GM20000 (cell line): ENCODE measurements at regions not wholly inside any gene's neighbourhood (a gene's known extent, or its start where the extent isn't known, plus 50 kb on each side); places are given as distances from the start of the nearest gene placed in this dataset.

ENCODE experiments used
- DNase-seq: peaks from one replicate; pipeline ENCODE4 v3.0.0; 2012; ENCODE audit warnings: low spot score
- TF ChIP-seq, protein P1 (sequence below): IDR thresholded peaks from 2 replicates; pipeline ENCODE4 v1.5.1; 2012; ENCODE audit warnings: mild to moderate bottlenecking, control low read depth; ENCODE audit errors: extremely low read depth, missing control alignments

DNA sequence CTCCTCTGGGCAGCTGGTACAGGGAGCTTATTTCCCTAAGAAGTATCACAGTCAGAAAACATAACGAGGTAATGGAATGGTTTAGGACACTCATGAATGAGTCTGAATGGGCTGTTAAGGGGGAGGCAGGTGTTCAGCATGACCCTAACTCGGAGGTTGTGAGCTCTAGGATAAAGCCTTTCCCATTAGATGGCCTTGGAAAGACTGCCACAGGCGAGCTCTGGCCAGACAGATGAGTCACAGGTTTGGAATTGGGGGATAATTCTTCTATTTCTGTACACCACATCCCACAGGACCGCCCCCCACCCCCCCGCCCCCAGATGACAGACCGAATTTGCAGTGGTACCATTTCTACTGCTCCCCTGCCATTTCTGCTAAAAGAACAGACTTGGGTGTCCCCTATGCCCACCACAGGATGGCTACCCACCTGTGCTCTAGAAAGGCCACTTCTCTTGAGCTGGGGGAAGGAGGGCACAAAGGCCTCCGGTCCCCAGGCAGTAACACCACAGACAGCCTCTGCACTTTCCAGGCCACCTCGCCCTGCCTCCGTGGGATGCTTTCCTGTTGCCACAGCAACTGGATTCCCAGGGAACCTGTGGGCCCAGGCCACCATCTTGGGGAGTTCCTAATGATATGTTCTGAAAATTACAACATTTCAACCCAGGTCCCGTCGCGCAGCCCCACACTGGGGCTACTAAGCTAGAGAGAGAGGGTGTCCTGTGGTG lies 76.7 kb downstream of the TRIM29 start:
- no peak for DNase-seq
- TF ChIP-seq, protein P1, sequence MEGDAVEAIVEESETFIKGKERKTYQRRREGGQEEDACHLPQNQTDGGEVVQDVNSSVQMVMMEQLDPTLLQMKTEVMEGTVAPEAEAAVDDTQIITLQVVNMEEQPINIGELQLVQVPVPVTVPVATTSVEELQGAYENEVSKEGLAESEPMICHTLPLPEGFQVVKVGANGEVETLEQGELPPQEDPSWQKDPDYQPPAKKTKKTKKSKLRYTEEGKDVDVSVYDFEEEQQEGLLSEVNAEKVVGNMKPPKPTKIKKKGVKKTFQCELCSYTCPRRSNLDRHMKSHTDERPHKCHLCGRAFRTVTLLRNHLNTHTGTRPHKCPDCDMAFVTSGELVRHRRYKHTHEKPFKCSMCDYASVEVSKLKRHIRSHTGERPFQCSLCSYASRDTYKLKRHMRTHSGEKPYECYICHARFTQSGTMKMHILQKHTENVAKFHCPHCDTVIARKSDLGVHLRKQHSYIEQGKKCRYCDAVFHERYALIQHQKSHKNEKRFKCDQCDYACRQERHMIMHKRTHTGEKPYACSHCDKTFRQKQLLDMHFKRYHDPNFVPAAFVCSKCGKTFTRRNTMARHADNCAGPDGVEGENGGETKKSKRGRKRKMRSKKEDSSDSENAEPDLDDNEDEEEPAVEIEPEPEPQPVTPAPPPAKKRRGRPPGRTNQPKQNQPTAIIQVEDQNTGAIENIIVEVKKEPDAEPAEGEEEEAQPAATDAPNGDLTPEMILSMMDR = no peak

DNA sequence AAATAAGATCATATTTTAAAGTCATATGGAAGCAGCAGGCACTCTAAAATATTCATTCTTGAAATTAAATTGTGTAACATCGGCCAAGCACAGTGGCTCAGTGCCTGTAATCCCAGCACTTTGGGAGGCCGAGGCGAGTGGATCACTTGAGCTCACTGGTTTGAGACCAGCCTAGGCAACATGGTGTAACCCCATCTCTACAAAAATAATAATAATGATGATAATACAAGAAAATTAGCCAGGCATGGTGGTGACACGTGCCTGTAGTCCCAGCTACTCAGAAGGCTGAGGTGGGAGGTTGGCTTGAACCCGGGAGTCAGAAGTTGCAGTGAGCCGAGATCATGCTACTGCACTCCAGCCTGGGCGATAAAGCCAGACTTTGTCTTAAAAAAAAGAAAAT lies 77.4 kb downstream of the TRIM29 start:
- DNase-seq = no peak
- TF ChIP-seq, protein P1 = no peak

DNA sequence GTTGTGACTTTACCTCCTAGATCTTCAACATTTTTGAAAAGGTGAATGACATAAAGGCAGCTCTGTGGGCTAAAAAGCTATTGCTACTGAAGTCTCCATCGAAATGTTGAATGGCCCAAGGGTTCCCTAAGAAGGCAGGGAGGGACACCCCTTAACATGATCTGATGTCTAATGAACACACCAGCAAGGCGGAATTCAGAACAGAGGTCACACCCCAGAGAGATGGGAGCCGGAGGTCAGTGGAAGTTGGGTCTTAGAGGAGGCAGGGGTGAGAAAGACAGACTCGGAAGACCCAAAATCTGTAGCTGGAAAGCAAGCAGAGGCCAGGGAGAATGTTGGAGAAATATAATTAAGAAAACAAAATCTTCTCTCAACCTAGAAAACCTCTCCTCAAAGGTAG lies 79.0 kb downstream of the TRIM29 start:
- TF ChIP-seq, protein P1 = no peak
- DNase-seq = no peak

DNA sequence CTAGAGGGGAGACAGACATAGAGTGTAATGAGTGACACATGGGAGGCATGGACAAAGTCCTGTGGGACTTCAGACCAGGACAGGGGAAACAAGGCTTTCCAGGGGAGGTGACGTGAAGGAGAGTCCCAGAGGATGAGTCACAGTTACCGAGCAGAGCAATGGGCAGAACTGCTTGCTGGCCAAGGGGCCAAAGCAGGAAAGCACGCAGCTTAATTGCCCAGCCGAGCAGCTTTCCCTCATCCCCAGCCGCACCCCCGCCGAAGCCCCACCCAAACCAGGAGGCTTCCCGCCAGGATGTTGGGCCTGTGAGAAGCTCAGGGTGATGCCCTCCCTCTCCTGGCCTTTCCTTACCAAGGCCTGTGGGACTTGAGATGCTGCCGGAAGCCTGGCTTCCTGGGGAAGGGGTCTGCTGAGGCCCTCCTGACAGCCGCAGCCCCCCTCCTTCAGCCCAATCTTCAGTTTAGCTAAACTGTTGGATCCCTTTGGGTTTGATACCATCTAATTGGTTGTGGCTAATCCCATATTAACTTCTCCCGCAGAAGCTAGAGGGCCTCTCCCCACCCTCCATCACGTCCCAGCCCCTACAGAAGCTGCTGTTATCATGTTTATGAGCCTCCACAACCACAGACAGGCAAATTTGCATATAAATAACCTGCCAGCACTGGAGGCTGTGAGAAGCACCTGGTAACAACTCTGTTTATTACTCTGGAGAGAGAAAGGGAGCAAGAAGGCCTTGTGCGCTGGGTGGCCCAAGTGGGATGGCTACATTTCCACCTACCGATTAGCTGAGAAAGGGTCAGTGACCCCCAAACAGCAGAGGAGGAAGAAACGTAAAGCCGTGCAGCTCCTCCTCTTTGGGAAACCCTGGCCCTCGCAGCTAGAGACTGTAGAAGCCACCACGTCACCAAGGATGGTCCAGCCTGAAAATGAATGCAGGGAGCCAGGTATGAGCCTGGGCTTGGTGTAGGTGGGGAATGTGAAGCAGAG lies 80.0 kb downstream of the TRIM29 start:
- TF ChIP-seq, protein P1 = no peak
- DNase-seq = no peak

DNA sequence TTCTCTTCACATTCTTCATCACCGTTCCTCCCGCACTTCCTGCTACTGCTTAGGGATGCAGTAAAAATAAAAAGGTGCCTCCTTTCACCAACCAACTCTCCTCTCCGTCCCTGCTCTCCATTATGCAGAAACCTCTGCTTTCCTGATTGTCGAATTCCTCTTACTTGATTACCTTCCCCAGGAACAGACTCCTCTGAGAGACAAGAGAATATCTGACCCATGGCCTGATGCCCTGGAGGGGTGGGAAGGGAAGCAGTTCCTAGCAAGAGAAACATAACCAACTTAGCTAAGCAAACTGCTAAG lies 80.9 kb downstream of the TRIM29 start:
- no peak for DNase-seq

DNA sequence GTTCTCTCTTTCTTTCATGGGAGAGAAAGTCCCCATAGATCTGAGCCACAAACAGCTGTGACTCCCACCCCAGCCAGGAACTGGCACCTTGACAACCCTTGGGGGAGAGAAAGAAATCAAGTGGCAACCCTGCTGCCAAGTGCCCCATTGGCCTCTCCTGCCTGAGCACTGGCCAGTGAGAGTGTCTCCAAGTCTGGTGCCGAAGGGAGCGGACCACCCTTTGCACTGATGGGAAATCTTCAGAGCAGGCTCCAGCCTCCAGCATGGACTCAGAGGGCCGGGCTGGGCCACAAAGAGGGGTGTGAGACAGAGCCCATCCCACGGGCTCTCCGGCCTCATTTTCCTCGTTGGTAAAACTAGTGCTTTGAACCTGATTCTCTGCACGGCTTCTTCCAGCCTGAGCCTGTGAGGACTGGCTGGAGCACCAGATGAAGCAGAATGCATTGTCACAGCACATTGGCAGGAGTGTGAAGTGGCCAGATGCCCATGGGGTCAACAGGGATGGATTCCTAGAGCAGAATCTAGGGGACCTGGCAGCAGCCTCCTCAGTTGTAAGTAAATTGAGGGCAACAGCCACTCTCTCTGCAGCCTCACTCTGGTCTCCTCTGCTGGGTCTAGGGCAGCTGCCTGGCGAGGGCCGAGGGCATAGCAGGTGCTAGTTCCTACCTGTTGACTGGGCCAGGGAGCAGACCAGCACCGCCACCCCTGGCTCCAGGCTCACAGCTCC lies 81.4 kb downstream of the TRIM29 start:
- no peak for DNase-seq
- TF ChIP-seq, protein P1 = no peak

More for the DNA sequence above, 80.9 kb downstream of the TRIM29 start:
- TF ChIP-seq, protein P1 = no peak
